Upper lobe of left lung (tissue), 4 donors: ENCODE measurements at regions not wholly inside any gene's neighbourhood (a gene's known extent, or its start where the extent isn't known, plus 50 kb on each side); places are given as distances from the start of the nearest gene placed in this dataset.

Experiments used
- EP300 ChIP-seq, 4 donors: sonication (generic); formaldehyde crosslinking; IDR thresholded peaks; one replicate each; pipeline ENCODE4 v1.5.1; 2017; ENCODE audit warnings: antibody characterized with exemption in 4 of 4, control low read depth in 2 of 4
- POLR2A ChIP-seq, 4 donors: fragments of 450-650 bp; IDR thresholded peaks; one replicate each; pipeline ENCODE4 v1.5.1; 2016 to 2017; ENCODE audit warnings: antibody characterized with exemption in 4 of 4, mild to moderate bottlenecking in 2 of 4
- TF ChIP-seq, protein P1 (sequence below), 6 experiments: fragments of 450-650 bp in 4 of 6; fragments of 200-600 bp in 2 of 6; sonication (generic) in 2 of 6; IDR thresholded peaks; one replicate each; pipeline ENCODE4 v1.5.1; 2016 to 2019; ENCODE audit warnings: antibody characterized with exemption in 6 of 6

DNA sequence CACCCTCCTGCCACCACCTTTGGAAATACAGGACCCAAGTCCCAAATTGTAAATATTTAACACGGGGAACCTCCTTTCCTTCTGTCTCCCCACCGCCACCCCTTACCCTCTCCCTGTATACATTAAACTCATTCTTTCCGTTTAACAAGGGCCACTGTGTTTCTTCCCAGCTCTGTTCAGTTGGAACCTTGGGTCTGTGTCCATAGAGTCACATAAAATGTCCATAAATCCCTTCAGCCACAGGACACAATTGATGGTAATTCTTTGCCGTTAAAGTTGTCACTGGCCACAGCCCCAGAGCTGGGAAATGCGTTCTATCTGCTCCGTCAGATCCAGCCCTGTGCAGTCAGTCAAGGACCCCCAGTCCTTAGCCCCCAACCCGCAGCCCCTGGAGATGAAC lies 49.9 kb upstream of the FZD7 start:
- TF ChIP-seq POLR2A (IDR thresholded peaks at IDR 0.05) (no peak), EP300 (IDR thresholded peaks at IDR 0.05) (no peak)
- TF ChIP-seq, protein P1, sequence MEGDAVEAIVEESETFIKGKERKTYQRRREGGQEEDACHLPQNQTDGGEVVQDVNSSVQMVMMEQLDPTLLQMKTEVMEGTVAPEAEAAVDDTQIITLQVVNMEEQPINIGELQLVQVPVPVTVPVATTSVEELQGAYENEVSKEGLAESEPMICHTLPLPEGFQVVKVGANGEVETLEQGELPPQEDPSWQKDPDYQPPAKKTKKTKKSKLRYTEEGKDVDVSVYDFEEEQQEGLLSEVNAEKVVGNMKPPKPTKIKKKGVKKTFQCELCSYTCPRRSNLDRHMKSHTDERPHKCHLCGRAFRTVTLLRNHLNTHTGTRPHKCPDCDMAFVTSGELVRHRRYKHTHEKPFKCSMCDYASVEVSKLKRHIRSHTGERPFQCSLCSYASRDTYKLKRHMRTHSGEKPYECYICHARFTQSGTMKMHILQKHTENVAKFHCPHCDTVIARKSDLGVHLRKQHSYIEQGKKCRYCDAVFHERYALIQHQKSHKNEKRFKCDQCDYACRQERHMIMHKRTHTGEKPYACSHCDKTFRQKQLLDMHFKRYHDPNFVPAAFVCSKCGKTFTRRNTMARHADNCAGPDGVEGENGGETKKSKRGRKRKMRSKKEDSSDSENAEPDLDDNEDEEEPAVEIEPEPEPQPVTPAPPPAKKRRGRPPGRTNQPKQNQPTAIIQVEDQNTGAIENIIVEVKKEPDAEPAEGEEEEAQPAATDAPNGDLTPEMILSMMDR (IDR thresholded peaks at IDR 0.05), result no peak
